ENCODE measurements at regions not wholly inside any gene's neighbourhood (a gene's known extent, or its start where the extent isn't known, plus 50 kb on each side); places are given as distances from the start of the nearest gene placed in this dataset.

DNA sequence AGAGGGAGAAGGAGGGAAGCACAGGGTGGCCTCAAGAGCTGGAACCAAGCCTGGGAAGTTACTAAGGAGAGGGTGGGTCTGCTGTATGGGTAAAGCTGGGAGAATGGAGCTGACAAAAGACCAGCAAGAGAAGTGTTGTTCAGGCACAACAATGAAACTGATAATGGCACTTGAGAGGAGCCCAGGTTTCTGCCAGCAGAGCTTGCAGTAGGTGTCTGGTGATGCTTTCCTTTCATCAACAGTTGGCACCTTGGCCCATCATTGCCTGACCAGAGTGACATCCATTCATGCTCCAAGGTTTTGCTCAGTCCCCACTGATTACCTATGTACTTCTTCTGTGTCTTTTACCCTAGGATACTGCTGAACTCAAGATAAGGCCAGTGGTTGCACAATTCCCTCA is 92.9 kb upstream of the CXCR4 start:
- DNase-seq (ENCODE audit: low read depth, low spot score), result no peak
- TF ChIP-seq, protein P1, sequence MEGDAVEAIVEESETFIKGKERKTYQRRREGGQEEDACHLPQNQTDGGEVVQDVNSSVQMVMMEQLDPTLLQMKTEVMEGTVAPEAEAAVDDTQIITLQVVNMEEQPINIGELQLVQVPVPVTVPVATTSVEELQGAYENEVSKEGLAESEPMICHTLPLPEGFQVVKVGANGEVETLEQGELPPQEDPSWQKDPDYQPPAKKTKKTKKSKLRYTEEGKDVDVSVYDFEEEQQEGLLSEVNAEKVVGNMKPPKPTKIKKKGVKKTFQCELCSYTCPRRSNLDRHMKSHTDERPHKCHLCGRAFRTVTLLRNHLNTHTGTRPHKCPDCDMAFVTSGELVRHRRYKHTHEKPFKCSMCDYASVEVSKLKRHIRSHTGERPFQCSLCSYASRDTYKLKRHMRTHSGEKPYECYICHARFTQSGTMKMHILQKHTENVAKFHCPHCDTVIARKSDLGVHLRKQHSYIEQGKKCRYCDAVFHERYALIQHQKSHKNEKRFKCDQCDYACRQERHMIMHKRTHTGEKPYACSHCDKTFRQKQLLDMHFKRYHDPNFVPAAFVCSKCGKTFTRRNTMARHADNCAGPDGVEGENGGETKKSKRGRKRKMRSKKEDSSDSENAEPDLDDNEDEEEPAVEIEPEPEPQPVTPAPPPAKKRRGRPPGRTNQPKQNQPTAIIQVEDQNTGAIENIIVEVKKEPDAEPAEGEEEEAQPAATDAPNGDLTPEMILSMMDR (IDR thresholded peaks at IDR 0.05; ENCODE audit: insufficient read depth, low read length, missing control alignments), result no peak
- POLR2A ChIA-PET, result no interaction called here
- CTCF ChIA-PET, result no interaction called here
- no peak overlapping the region for H3K4me3 ChIP-seq (ENCODE audit: low read depth, low read length)

DNA sequence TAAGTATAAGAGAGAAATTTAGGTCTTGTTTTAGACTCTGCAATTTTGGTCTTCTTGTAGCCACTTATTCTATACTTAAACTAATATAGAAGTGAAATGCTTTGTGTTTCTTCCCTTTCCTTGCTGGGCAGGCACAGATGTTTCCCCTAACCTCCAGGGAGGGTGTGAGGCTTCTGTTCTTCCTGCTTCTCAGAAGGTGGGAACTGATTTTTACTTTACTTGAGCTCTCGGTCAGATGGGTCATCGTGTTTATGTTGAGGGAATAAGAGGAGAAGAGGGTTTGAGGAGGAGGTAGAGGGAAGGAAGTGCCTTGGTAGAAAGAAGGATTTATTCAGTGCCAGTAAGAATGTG is 92.5 kb upstream of the CXCR4 start:
- POLR2A ChIA-PET, result no interaction called here
- H3K4me3 ChIP-seq (ENCODE audit: low read depth, low read length), result no peak overlapping the region
- no peak for DNase-seq (ENCODE audit: low read depth, low spot score)
- TF ChIP-seq, protein P1 (IDR thresholded peaks at IDR 0.05; ENCODE audit: insufficient read depth, low read length, missing control alignments), result no peak
- CTCF ChIA-PET, result no interaction called here

DNA sequence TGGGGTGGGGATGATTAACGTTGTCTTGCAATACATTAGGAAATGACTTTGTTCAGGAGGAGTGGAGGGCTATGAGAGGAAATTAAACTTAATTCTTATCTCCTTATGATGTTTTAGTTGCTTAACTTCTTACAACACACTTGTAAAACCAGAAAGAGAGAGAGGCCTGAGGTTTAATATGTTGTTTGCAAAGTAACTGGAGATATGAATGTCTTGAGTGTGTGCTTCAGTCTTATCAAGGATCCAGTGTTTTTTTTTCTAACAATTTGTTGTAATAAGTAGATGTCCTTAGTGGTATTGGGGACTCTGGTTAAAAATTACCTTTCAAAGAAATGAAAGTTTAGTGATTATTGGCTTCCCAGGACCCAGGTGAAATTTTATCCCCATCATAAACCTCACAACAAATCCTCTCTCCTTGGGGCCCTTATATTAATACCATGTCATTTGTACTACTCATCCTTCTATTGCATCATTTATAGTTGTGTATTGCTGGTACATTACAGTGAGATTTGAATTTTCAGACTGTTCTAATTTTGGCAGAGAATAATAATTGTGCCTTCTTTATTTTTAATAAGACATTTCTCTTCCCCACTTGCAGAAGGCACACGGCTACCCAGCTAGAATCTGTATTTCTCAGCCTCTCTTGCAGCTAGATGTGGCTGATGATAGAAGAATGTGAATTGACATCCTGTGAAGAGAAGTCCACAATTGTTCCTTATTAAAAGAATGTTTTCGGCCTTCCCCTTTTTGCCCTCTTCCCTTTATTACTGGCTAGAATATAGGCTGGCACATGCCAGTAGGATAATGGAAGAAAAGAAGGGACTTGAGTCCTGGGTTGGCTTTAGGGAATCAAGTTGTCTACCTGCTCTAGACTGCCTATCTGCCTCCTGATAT is 91.9 kb upstream of the CXCR4 start:
- CTCF ChIA-PET, result no interaction called here
- no peak overlapping the region for H3K4me3 ChIP-seq (ENCODE audit: low read depth, low read length)
- DNase-seq (ENCODE audit: low read depth, low spot score), result no peak
- POLR2A ChIA-PET, result no interaction called here
- TF ChIP-seq, protein P1 (IDR thresholded peaks at IDR 0.05; ENCODE audit: insufficient read depth, low read length, missing control alignments), result no peak

DNA sequence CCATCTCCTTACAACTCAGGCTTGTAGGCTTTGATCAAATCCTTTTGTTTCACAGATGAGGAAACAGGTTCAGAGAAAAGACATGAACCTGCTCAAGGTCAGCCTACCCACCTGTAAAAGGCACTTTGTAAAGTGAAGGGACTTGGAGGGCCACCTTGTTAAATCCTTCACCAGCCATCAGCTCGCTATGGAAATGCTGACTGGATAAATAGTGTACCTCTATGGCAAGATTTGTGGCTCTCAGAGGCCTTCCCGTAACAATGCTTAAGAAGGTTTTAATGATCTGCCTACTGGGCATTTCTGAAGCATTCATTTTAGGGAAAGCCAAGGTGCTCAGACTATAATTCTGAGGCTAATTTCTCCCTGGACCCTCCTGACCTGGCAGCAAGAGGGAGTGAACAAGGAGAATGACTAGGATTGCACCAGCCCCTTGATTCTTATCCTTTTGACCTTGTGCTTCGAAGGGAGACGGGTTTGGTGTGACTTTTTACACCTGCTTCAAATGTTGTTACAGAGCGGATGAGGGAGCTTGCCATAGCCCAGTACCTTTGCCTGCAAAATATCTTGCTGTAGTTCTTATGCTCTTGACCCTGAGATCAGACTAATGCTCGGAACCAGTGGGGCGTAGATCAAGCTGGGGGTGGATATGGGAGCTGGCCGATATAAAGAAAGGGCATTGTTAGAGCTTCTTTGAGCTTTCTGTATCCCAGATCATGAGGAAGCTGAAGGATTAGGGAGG is 90.9 kb upstream of the CXCR4 start:
- H3K4me3 ChIP-seq (ENCODE audit: low read depth, low read length), result no peak overlapping the region
- ChIA-PET CTCF (no interaction called here), POLR2A (no interaction called here)
- TF ChIP-seq, protein P1 (IDR thresholded peaks at IDR 0.05; ENCODE audit: insufficient read depth, low read length, missing control alignments), result no peak
- DNase-seq (ENCODE audit: low read depth, low spot score), result no peak

DNA sequence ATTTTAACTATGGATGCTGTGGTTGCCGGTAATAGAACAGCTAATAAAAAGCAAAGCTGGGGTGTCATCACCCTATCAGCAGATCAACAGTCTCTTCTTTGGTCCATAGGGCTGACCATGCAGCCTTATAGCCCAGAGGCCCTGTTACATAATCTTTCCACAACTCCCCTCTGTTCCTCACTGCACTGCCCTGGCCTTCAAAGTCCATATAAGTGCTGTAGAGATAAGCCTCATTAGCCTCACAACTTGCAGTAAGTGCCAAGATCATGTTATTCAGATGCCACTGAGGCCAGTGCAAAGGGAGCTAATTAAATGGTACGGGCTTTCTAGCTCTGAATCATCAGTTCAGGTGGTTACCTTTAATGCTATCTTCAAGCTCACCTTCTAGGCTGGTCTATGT is 89.7 kb upstream of the CXCR4 start:
- ChIA-PET POLR2A (no interaction called here), CTCF (no interaction called here)
- no peak overlapping the region for H3K4me3 ChIP-seq (ENCODE audit: low read depth, low read length)
- TF ChIP-seq, protein P1 (IDR thresholded peaks at IDR 0.05; ENCODE audit: insufficient read depth, low read length, missing control alignments), result no peak
- no peak for DNase-seq (ENCODE audit: low read depth, low spot score)

DNA sequence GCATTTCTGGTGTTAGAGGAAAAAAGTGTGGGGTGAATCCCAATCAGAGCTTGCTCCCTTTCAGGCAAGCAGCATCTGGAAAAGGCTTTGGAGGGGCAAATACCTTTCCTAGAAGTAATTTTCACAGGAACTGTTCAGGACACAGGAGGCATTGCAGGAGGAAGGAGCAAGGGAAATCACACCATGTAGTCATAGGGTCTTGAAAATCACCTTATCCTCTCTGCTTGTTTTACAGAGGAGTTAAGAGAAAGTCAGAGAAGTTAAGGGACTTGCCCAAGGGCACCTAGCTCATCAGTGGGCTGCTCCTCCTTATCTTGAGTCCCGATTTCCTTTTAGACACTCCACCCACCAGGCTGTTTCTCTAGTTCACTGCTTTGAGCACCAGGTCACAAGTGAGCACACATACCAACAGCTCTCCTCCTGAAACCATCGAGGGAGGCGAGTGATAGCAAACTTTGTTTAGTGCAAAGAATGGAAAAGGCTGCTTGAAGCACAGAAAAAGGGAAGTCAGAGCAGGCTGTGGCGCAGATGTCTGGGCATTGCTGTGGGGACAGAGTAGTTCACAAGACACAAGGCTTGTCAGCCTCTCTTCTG is 89.2 kb upstream of the CXCR4 start:
- POLR2A ChIA-PET, result no interaction called here
- no peak for DNase-seq (ENCODE audit: low read depth, low spot score)
- H3K4me3 ChIP-seq (ENCODE audit: low read depth, low read length), result no peak overlapping the region
- TF ChIP-seq, protein P1 (IDR thresholded peaks at IDR 0.05; ENCODE audit: insufficient read depth, low read length, missing control alignments), result no peak
- CTCF ChIA-PET, result no interaction called here
